Vagina (tissue), 2 donors: ENCODE measurements at regions not wholly inside any gene's neighbourhood (a gene's known extent, or its start where the extent isn't known, plus 50 kb on each side); places are given as distances from the start of the nearest gene placed in this dataset.

Experiments used
- CTCF ChIP-seq, 3 experiments: fragments of 450-650 bp in 2 of 3; fragments of 200-600 bp in 1 of 3; sonication (generic) in 1 of 3; IDR thresholded peaks; one replicate each; pipeline ENCODE4 v1.5.1; 2017 to 2019; ENCODE audit warnings: antibody characterized with exemption in 3 of 3, mild to moderate bottlenecking in 2 of 3, moderate library complexity in 2 of 3
- POLR2AphosphoS5 ChIP-seq, 2 donors: sonication (generic); formaldehyde crosslinking; IDR thresholded peaks; one replicate each; pipeline ENCODE4 v1.9.0; 2017; ENCODE audit warnings: antibody characterized with exemption in 2 of 2, mild to moderate bottlenecking in 2 of 2, low read depth in 1 of 2; ENCODE audit not compliant: insufficient read depth in 1 of 2

GRCh38 chr3:115336836-115337235 lies 189.7 kb upstream of the ZBTB20 start:
- TF ChIP-seq CTCF (IDR thresholded peaks at IDR 0.05) (no peak), POLR2AphosphoS5 (IDR thresholded peaks at IDR 0.05; ENCODE audit: insufficient read depth in 1 of 2, low read depth in 1 of 2) (no peak)
